ELR (cell line): ENCODE measurements at regions not wholly inside any gene's neighbourhood (a gene's known extent, or its start where the extent isn't known, plus 50 kb on each side); places are given as distances from the start of the nearest gene placed in this dataset.
"Not testable (repeated sequence)": the region's sequence is repeated elsewhere in the genome, so short reads cannot be mapped to it uniquely, and the experiment has no call there.

Experiments
- DNase-seq: peaks from one replicate; pipeline ENCODE4 v3.0.0-alpha.2; 2015; ENCODE audit warnings: low read depth

DNA sequence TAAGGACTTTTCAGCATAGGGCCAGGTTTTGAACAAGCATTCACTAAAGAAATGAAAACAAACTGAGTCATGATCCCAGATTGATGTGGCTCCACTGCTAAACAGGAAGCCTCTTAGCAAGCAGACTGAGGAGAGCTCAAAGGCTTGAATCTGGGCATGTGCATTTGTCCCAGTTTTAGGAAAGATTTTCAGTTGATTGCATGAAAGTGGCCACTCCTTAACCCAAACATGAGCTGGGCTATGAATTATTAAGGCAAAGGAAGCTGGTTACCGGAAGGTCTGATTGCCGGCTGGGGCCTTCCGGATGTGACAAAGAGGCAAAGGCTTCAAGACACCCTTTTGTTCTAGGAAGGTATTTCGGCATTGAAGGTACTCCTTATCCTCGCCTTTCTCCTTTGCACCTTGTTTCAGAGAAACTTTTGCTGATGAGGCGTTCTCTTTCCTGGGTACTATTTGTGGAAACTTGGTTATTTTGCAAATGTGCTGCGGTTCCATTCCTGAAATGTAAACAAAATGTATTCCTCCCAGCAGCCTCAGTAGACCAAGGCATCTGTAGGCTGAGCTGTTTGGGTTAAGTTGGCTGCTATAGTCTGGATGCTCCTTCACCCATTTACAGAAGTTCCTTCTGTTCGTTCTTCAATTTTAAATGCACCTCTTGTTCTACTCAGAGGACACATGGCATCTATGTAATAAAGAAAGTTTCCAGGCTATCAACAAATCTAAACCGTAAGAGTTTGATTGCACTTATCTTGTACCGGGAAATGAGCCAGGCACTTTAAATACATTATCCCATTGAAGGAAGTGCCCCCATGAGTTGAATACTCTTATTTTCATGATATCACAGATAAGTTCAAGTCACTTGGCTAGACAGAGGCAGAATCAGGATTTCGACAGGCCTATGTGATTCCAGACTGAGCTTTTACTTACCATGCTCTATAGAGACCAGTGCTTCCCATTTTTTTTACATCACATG is 115.6 kb upstream of the METAP2 start:
- no peak for DNase-seq

DNA sequence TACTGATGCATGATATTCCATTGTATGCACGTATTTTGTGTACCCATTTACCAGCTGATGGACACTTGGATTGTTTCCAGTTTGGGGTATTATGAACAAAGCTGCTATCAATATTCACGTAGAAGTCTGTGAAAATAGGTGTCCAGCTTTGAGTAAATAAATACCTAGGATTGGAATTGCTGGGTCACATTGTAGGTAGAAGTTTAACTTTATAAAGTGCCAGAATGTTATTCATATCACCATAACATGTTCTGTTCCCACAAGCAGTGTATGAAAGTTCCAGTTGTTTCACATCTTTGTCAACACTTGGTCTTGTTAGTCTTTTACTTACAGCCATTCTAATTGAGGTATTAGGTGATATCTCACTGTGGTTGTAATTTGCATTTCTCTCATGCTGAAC is 108.0 kb upstream of the METAP2 start:
- no peak for DNase-seq

DNA sequence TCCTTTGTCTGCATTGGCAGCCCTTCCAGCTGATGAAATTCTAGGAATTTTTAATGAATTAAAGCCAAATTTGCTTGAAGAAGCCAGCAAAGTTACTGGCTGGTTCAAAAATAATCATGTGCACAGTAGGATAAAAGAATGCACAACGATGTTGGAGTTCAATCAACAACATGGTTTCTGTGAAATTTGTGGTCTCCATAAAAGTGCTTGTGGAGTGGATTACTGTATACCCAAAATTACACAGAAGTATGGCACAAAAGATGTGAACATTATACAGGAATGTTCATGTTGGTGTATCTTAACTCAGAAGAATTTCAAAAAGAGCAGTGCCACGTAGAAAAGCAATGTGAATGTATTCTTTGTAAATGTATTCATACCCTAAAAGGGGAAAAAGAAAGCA is 105.0 kb upstream of the METAP2 start:
- no peak for DNase-seq

DNA sequence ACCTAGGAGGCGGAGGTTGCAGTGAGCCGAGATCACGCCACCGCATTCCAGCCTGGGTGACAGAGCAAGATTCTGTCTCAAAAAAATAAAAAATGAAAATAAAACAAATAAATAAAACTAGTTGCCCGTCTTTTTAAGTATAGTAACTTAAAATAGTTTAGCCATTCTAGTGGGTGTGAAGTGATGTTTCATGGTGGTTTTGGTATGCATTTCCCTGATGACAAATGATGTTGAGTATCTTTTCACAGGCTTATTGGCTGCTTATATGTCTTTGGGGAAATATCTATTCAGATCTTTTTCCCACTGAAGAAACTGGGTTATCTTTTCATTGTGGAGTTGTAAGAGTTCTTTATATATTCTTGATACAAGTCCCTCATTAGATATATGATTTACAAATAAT is 102.4 kb upstream of the METAP2 start:
- no peak for DNase-seq

DNA sequence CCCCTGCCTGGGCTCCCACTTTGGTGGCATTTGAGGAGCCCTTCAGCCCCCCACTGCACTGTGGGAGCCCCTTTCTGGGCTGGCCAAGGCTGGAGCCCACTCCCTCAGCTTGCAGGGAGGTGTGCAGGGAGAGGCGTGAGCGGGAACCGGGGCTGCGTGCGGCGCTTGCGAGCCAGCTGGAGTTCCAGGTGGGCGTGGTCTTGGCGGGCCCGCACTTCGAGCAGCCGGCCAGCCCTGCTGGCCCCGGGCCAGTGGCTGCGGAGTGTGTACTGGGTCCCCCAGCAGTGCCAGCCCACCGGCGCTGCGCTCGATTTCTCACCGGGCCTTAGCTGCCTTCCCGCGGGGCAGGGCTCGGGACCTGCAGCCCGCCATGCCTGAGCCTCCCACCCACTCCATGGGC is 94.5 kb upstream of the METAP2 start:
- not testable (repeated sequence) for DNase-seq

DNA sequence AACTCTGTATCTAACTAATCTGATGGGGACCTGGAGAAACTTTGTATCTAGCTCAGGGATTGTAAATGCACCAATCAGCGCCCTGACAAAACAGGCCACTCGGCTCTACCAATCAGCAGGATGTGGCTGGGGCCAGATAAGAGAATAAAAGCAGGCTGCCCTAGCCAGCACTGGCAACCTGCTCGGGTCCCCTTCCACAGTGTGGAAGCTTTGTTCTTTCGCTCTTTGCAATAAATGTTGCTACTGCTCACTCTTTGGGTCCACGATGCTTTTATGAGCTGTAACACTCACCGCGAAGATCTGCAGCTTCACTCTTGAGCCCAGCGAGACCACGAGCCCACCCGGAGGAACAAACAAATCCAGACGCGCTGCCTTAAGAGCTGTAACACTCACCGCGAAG is 93.6 kb upstream of the METAP2 start:
- DNase-seq, result not testable (repeated sequence)

DNA sequence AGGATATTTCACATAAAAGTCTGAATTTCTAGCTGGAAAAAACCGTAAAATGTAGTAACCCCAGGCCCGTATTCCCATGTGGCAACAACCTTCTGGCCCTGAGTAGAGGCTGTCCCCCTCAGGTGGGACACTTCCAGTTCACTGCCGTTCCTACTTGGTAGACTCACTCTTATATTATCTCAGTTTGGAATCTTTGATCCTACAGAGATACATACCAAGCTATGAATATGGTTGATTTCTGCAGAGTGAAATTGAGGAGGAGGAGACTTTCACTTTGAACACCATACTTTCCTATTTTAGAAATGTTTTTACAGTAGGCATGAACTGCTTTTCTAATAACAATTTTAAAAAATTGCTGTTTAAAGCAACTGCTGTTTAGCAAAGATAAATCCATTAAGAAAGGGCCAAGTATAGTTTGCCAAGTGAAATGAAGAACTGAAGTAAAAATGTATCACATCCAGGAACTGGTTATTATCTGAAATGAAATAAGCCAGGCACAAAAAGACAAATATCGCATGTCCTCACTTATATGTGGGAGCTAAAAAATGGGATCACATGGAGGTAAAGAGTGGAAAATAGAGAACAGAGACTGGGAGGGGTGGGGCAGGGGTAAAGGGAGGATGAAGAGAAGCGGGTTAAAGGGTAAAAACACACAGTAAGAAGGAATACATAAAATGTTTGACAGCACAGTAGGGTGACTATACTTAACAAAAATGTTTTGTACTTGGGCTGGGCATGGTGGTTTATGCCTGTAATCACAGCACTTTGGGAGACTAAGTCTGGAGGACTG is 92.8 kb upstream of the METAP2 start:
- no peak for DNase-seq

DNA sequence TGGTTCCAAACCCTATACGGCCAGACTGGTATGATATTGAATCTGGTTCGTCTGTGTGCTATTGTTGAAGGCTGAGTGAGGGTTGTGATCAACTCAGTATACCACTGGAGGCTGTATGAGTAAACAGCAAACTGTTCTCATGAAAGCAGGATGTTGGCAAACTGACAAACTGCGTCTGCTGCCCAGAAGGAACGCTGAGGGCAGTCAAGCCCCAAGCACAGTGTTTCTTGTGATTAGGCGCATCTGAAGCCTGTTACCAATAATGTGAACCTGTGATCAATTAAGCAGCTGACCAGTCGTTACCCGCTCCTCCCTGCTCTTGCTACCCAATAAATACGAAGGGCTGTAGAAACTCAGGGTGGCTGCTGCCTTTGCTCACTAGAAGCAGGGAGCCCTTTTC is 90.0 kb upstream of the METAP2 start:
- DNase-seq, result peak; percentile 61

DNA sequence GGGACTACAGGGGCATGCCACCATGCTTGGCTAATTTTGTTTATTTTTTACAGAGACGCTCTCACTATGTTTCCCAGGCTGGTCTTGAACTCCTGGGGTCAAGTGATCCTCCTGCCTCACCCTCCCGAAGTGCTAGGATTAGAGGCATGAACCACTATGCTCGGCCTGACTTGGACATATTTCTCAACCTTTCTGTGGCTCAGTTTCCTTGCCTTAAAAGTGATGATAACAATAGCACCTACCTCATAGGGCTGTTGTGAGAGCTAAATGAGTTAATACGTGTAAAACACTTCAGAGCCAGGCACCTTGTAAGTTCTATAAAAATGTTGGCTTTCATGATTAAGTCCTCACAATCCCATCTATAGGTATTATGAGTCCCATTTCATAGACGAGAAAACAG is 89.2 kb upstream of the METAP2 start:
- DNase-seq, result no peak

DNA sequence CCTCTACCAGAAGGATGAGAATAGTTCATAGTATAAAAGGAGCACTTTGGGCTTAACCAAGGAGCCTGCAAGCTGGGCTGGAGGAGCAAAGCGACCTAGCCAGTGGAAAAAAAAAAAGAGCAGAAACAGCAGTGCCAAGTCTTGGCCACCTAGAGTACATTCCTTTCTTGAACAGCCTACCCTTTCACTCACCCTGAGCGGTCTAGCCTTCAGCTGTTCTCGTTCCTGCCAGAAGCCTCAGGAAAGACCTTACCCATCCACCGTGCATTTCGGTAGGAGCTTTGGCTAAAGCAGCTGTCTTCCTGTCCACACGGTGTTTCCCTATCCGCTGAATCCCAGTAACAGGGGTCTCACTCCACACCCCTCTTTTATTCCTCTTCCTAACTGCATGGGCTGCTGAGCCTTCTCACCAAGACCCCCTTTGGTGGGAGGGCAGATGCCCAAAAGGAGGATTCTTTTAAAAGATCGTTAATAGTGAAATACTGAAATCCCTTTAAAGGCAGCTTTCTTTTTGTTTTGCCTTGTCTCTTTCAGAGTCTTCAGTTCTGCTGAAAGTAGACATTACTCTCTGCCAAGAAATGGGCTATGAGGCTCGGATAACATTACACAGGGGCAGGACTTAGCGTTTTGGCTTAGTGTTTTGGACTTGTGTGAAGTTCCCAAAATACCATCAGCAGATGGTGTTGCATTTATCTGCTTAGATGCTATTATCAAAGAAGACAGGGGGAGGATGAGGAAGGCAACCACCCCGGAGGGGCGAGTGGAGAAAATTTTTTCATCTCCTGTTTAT is 88.5 kb upstream of the METAP2 start:
- DNase-seq, result peak; percentile 38

DNA sequence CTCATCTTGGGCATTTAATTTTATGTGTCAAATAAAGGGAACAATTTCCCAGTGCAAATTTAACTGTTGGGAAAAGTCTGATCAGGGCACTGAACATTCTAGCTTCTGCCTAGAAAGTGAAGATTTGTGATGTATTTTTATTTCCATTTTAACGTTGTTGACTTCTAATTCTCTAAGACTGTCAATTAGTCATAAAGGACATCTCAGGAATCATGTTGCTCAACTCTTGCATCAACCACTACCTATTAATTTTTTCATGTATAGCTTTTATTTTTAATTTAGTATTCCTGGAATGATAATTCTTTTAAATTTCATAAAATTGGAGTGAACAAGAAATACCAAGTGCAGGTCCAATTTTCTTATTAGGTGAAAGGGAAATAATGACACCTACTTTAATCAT is 87.9 kb upstream of the METAP2 start:
- DNase-seq, result no peak

DNA sequence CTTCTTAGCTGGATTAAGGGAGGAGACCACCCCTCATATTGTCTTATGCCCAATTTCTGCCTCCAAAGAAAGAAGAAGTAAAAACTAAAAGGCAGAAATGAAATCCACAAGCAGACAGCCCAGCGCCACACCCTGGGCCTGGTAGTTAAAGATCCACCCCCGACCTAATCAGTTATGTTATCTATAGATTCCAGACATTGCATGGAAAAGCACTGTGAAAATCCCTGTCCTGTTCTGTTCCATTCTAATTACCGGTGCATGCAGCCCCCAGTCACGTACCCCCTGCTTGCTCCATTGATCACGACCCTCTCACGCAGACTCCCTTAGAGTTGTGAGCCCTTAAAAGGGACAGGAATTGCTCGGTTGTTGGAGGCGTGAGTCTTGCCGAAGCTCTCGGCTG is 85.7 kb upstream of the METAP2 start:
- not testable (repeated sequence) for DNase-seq

DNA sequence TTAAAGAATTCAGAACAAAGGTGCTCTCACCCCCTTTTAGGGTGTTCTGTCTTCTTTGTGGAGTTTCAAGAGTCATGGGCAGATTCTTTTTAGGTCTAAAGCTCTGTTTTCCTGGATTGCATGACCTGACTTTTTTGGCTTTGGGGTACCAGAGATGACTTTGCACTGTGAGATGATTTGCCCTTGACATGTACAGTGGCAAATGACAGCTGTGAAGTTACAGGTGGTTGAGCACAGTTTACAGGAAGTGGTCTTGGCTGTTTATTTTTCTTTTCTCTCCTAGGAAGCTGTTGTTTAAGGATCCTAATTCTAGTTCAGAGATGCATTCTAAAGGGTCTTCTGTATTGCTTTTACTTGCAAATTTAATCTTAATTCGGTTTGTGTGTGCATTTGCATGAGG is 83.8 kb upstream of the METAP2 start:
- DNase-seq, result no peak

DNA sequence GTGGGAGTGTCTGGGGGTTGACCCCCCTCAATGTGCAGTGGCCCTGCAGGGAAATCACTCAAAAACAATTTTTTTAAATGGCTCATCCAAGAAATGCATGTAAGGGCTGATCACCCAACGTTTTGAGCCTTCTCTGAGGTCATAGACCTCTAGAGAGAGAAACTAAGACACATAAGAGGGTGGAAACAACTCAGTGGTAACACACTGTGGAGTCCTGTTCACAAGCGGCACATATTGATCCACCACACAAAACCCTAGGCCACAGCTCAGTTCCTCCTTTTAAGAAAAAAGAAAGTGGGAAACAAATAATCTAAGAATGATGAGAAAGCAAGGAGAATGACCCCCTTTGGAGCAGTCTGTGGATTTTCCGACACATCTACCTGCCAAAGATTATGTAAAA is 83.0 kb upstream of the METAP2 start:
- no peak for DNase-seq

DNA sequence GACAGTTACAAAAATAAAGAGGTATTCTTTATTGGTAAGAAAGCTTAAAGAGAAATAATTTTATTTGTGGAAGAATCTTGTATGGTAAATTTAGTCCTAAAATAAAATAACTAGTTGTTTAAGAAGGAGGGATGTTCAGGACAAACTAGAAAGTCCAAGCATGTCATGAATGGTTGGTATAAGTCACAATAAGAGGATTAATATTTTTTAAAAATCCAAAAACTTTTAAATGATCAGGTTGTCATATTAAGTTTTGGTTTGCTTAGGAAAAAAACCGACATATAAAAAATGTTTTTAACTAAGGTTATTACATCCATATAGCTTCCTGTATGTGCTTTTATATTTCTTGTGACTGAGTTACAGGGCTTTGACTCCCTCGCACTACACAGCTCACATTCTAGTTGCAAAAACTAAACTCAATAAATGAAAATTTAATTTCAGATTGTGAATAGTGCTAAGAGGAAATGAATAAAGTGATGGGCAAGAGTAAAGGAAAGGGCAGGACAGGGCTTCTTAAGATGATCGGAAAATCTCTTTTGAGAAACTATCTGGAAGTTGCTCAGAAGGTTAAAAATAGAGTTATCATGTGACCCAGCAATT is 80.7 kb upstream of the METAP2 start:
- peak; percentile 20 for DNase-seq

DNA sequence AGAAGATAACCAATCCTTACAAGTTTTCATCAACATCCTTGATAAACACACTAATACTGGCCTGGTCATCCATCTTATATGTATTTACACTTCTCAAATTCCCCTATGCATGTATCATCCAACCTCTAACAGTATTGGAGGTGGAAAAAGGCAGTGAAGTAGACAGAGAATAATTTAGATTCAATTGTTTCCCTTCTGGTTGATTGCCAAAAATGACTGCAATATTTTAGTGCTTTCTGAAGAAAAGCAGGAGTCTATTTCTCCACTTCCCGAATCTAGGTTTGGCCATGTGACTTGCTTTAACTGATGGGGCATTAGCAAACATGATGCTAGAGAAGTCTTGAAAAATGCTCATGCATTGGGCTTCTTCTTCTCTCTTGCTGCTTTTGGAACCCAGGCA is 78.3 kb upstream of the METAP2 start:
- DNase-seq, result no peak

DNA sequence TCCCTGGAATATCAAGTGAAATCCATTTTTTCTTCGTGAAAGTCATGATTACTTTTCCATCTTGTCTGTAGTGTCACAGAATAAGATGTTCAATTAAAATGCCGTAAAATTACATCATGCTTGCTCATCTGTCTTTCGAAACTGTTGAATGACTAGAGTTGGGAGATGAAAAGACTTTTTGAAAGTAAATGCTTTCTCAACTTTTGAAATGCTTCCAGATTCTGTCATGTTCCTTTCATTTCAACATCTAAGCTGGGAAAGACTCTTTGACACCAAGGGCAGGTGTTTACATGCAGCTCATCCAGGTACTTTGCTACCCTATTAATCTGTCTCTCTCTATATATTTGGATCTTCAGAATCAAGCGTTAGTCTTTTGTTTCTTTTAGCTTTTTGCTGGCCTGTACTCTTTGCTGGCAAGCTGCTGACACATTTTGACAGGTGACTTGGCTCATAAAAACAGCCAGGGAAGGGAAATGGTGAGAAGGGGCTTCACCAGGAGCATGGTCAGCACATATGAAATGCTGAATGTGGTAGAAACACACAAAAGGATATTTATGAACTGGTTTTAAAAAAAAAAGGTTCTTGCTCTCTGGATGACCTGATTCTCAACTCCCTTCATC is 77.0 kb upstream of the METAP2 start:
- DNase-seq, result peak; percentile 62

DNA sequence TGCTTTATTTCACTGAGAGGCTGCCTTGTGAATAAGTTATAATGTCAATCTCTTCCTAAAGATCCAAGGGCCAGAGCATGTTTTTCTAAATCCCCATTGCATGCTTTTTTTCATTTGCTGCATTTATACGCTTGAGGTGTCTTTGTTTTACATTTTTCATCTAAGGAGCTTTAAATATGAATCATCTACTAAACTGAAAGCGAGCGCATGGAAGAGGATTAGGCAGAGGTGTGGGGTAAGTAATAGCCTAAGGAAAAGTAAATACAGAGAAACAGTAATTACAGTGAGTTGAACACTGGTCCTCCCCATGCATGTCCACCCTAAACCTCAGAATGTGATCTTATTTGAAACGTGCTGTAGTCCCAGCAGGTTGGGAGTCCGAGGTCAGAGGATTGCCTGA is 76.4 kb upstream of the METAP2 start:
- DNase-seq, result no peak

DNA sequence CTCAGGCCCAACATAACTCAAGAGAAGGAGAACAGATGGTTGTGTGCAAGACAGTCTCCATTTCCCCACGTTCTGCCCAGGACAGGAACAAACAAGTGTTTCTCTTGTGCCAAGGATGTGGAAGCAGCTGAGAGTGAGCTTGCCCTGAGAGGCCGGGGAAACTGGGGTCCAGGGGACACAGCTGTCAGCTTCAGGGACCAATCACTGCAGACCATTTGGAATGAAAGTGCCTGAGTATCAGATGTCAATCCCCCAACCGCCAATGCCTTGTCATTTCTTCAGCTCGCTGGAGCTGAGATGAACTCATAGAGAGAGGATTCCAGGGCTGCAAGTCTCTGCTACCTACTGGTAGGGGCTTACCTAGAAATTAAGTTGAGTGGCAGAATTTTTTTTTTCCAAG is 71.9 kb upstream of the METAP2 start:
- no peak for DNase-seq

DNA sequence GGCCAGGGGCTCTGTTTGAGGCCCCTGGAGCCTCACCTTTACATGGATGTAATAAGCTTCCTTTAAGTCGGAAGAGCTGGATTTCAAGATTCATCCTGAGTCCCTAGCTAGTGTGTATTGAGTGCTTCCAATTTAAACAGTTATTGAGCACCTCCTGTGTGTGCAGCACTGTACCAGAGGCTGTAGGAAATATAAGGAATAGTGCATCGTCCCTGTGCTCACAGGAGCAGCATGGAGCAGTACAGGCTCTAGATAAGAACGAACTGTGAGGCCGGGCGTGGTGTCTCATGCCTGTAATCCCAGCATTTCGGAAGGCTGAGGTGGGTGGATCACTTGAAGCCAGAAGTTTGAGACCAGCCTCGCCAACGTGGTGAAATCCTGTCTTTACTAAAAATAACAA is 65.8 kb upstream of the METAP2 start:
- no peak for DNase-seq

DNA sequence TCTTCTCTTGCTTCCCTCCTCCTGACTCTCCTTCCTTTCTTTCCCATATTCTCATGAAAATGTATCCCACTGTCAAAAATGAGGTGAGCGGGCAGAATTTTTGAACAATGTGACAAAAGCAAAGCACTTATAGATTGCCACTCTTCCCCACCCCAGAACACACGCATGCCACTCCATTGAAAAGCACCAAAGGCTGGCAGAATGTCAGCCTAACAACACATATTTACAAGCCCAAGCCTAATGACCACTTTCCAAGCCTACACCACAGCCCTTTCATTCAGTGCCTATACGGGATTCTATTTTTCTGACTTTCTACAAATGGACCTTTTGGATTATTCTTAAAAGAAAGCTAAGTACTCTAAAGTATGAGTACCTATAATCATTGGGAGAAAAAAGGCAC is 62.9 kb upstream of the METAP2 start:
- no peak for DNase-seq

DNA sequence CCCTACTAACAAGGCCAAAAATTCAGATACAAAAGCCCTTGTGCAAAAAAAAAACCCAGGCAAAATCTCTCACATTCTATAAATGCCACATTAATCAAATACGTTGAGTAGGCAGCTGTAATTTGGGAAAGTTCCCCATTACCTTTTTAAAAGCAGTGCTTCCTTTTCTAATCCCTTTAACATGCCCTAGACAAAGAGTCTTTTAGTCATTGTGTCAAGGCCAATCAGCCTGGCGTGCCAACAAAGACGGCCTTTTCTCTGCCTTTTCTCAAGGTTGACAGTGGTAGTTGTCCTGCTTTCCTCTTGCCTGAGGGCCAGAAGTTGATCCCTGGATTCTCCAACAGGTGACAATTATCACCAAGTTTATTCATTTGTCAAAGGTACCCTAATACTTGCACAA is 62.5 kb upstream of the METAP2 start:
- DNase-seq, result no peak
